ENCODE measurements at regions not wholly inside any gene's neighbourhood (a gene's known extent, or its start where the extent isn't known, plus 50 kb on each side); places are given as distances from the start of the nearest gene placed in this dataset.

GRCh38 chr10:59126261-59126660, 50.2 kb upstream of the PHYHIPL start:
- TF ChIP-seq CTCF (IDR thresholded peaks at IDR 0.05) (no peak), POLR2A (IDR thresholded peaks at IDR 0.05) (no peak), EP300 (IDR thresholded peaks at IDR 0.05; ENCODE audit: low read depth) (no peak)
